ENCODE measurements at regions not wholly inside any gene's neighbourhood (a gene's known extent, or its start where the extent isn't known, plus 50 kb on each side); places are given as distances from the start of the nearest gene placed in this dataset.
"Not testable (repeated sequence)": the region's sequence is repeated elsewhere in the genome, so short reads cannot be mapped to it uniquely, and the experiment has no call there.

GRCh38 chr6:121594053-121594452, 158.6 kb downstream of the GJA1 start:
- no peaks in the 10 kb centered on the region for H3K27me3 ChIP-seq (ENCODE audit: insufficient read depth, low read length)
- H2AFZ ChIP-seq (ENCODE audit: low read length, unreplicated experiment): no peak overlapping the region
- H3K36me3 ChIP-seq (ENCODE audit: insufficient read depth, low read length): no peaks in the 10 kb centered on the region; the same call in 1 of the 2 replicates
- no peak overlapping the region for H3K27ac ChIP-seq (ENCODE audit: low read depth, low read length)
- H3K79me2 ChIP-seq (ENCODE audit: control insufficient read depth, insufficient read depth, low read length, unreplicated experiment): no peaks in the 10 kb centered on the region
- H3K4me1 ChIP-seq (ENCODE audit: control insufficient read depth, insufficient read depth, low read length, unreplicated experiment): peaks cover 9% of the 10 kb centered on the region
- no peak overlapping the region for H3K4me3 ChIP-seq (ENCODE audit: low read depth, low read length)

GRCh38 chr6:121595646-121596045, 160.2 kb downstream of the GJA1 start:
- H3K4me3 ChIP-seq (ENCODE audit: low read depth, low read length): no peak overlapping the region
- no peaks in the 10 kb centered on the region for H3K79me2 ChIP-seq (ENCODE audit: control insufficient read depth, insufficient read depth, low read length, unreplicated experiment)
- H3K27ac ChIP-seq (ENCODE audit: low read depth, low read length): no peak overlapping the region
- no peaks in the 10 kb centered on the region for H3K27me3 ChIP-seq (ENCODE audit: insufficient read depth, low read length)
- no peak overlapping the region for H2AFZ ChIP-seq (ENCODE audit: low read length, unreplicated experiment)
- H3K4me1 ChIP-seq (ENCODE audit: control insufficient read depth, insufficient read depth, low read length, unreplicated experiment): peaks cover 5% of the 10 kb centered on the region
- H3K36me3 ChIP-seq (ENCODE audit: insufficient read depth, low read length): no peaks in the 10 kb centered on the region; the same call in 1 of the 2 replicates

- H3K79me2 ChIP-seq (ENCODE audit: control insufficient read depth, insufficient read depth, low read length, unreplicated experiment): no peaks in the 10 kb centered on the region
- no peaks in the 10 kb centered on the region for H3K27me3 ChIP-seq (ENCODE audit: insufficient read depth, low read length)
- H3K27ac ChIP-seq (ENCODE audit: low read depth, low read length): no peak overlapping the region
- H3K4me1 ChIP-seq (ENCODE audit: control insufficient read depth, insufficient read depth, low read length, unreplicated experiment): peaks cover 3% of the 10 kb centered on the region
- H2AFZ ChIP-seq (ENCODE audit: low read length, unreplicated experiment): no peak overlapping the region
- no peaks in the 10 kb centered on the region; the same call in 1 of the 2 replicates for H3K36me3 ChIP-seq (ENCODE audit: insufficient read depth, low read length)
- H3K4me3 ChIP-seq (ENCODE audit: low read depth, low read length): no peak overlapping the region
Measured at GRCh38 chr6:121596441-121596840, 161.0 kb downstream of the GJA1 start.

- H3K36me3 ChIP-seq (ENCODE audit: insufficient read depth, low read length): no peaks in the 10 kb centered on the region; the same call in 1 of the 2 replicates
- no peaks in the 10 kb centered on the region for H3K27me3 ChIP-seq (ENCODE audit: insufficient read depth, low read length)
- H3K27ac ChIP-seq (ENCODE audit: low read depth, low read length): peak overlapping the region; percentile 54
- no peak overlapping the region for H3K4me3 ChIP-seq (ENCODE audit: low read depth, low read length)
- no peaks in the 10 kb centered on the region for H3K79me2 ChIP-seq (ENCODE audit: control insufficient read depth, insufficient read depth, low read length, unreplicated experiment)
- peak overlapping the region; percentile 99 for H2AFZ ChIP-seq (ENCODE audit: low read length, unreplicated experiment)
- peaks cover 3% of the 10 kb centered on the region for H3K4me1 ChIP-seq (ENCODE audit: control insufficient read depth, insufficient read depth, low read length, unreplicated experiment)
Measured at GRCh38 chr6:121597654-121598053, 162.2 kb downstream of the GJA1 start.

- H3K4me3 ChIP-seq (ENCODE audit: low read depth, low read length); H3K27ac ChIP-seq (ENCODE audit: low read depth, low read length); H3K4me1 ChIP-seq (ENCODE audit: control insufficient read depth, insufficient read depth, low read length, unreplicated experiment); H3K79me2 ChIP-seq (ENCODE audit: control insufficient read depth, insufficient read depth, low read length, unreplicated experiment); H3K36me3 ChIP-seq (ENCODE audit: insufficient read depth, low read length); H2AFZ ChIP-seq (ENCODE audit: low read length, unreplicated experiment); H3K27me3 ChIP-seq (ENCODE audit: insufficient read depth, low read length): not testable (repeated sequence)
Measured at GRCh38 chr6:121599331-121599730, 163.9 kb downstream of the GJA1 start.

GRCh38 chr6:121600389-121601168, 165.1 kb downstream of the GJA1 start:
- Histone ChIP-seq H3K27me3 (ENCODE audit: insufficient read depth, low read length) (no peaks in the 10 kb centered on the region), H3K36me3 (ENCODE audit: insufficient read depth, low read length) (no peaks in the 10 kb centered on the region; the same call in 1 of the 2 replicates), H3K4me1 (ENCODE audit: control insufficient read depth, insufficient read depth, low read length, unreplicated experiment) (peaks cover 3% of the 10 kb centered on the region), H3K4me3 (ENCODE audit: low read depth, low read length) (no peak overlapping the region), H3K27ac (ENCODE audit: low read depth, low read length) (no peak overlapping the region), H2AFZ (ENCODE audit: low read length, unreplicated experiment) (no peak overlapping the region), H3K79me2 (ENCODE audit: control insufficient read depth, insufficient read depth, low read length, unreplicated experiment) (no peaks in the 10 kb centered on the region)

GRCh38 chr6:121603486-121603885, 168.0 kb downstream of the GJA1 start:
- no peaks in the 10 kb centered on the region for H3K4me1 ChIP-seq (ENCODE audit: control insufficient read depth, insufficient read depth, low read length, unreplicated experiment)
- H3K4me3 ChIP-seq (ENCODE audit: low read depth, low read length): no peak overlapping the region
- H3K27me3 ChIP-seq (ENCODE audit: insufficient read depth, low read length): no peaks in the 10 kb centered on the region
- H2AFZ ChIP-seq (ENCODE audit: low read length, unreplicated experiment): no peak overlapping the region
- no peaks in the 10 kb centered on the region for H3K79me2 ChIP-seq (ENCODE audit: control insufficient read depth, insufficient read depth, low read length, unreplicated experiment)
- no peak overlapping the region for H3K27ac ChIP-seq (ENCODE audit: low read depth, low read length)
- H3K36me3 ChIP-seq (ENCODE audit: insufficient read depth, low read length): no peaks in the 10 kb centered on the region

GRCh38 chr6:121607721-121608120, 172.3 kb downstream of the GJA1 start:
- Histone ChIP-seq H3K27me3 (ENCODE audit: insufficient read depth, low read length) (no peaks in the 10 kb centered on the region), H3K36me3 (ENCODE audit: insufficient read depth, low read length) (no peaks in the 10 kb centered on the region), H2AFZ (ENCODE audit: low read length, unreplicated experiment) (no peak overlapping the region), H3K4me3 (ENCODE audit: low read depth, low read length) (no peak overlapping the region), H3K79me2 (ENCODE audit: control insufficient read depth, insufficient read depth, low read length, unreplicated experiment) (no peaks in the 10 kb centered on the region), H3K4me1 (ENCODE audit: control insufficient read depth, insufficient read depth, low read length, unreplicated experiment) (no peaks in the 10 kb centered on the region), H3K27ac (ENCODE audit: low read depth, low read length) (no peak overlapping the region)

- no peaks in the 10 kb centered on the region for H3K79me2 ChIP-seq (ENCODE audit: control insufficient read depth, insufficient read depth, low read length, unreplicated experiment)
- H3K4me3 ChIP-seq (ENCODE audit: low read depth, low read length): no peak overlapping the region
- no peak overlapping the region for H3K27ac ChIP-seq (ENCODE audit: low read depth, low read length)
- no peaks in the 10 kb centered on the region for H3K36me3 ChIP-seq (ENCODE audit: insufficient read depth, low read length)
- H3K4me1 ChIP-seq (ENCODE audit: control insufficient read depth, insufficient read depth, low read length, unreplicated experiment): no peaks in the 10 kb centered on the region
- H3K27me3 ChIP-seq (ENCODE audit: insufficient read depth, low read length): no peaks in the 10 kb centered on the region
- H2AFZ ChIP-seq (ENCODE audit: low read length, unreplicated experiment): peak overlapping the region; percentile 45
Measured at GRCh38 chr6:121608270-121608669, 172.8 kb downstream of the GJA1 start.

GRCh38 chr6:121609281-121609680, 173.8 kb downstream of the GJA1 start:
- Histone ChIP-seq H2AFZ (ENCODE audit: low read length, unreplicated experiment) (no peak overlapping the region), H3K27ac (ENCODE audit: low read depth, low read length) (no peak overlapping the region), H3K27me3 (ENCODE audit: insufficient read depth, low read length) (no peaks in the 10 kb centered on the region), H3K79me2 (ENCODE audit: control insufficient read depth, insufficient read depth, low read length, unreplicated experiment) (no peaks in the 10 kb centered on the region), H3K36me3 (ENCODE audit: insufficient read depth, low read length) (no peaks in the 10 kb centered on the region), H3K4me1 (ENCODE audit: control insufficient read depth, insufficient read depth, low read length, unreplicated experiment) (no peaks in the 10 kb centered on the region), H3K4me3 (ENCODE audit: low read depth, low read length) (no peak overlapping the region)

- H3K36me3 ChIP-seq (ENCODE audit: insufficient read depth, low read length): no peaks in the 10 kb centered on the region
Measured at GRCh38 chr6:121612927-121613326, 177.5 kb downstream of the GJA1 start.

More at GRCh38 chr6:121612927-121613326, 177.5 kb downstream of the GJA1 start:
- H3K27me3 ChIP-seq (ENCODE audit: insufficient read depth, low read length): no peaks in the 10 kb centered on the region
- no peaks in the 10 kb centered on the region for H3K79me2 ChIP-seq (ENCODE audit: control insufficient read depth, insufficient read depth, low read length, unreplicated experiment)
- no peak overlapping the region for H3K4me3 ChIP-seq (ENCODE audit: low read depth, low read length)
- no peak overlapping the region for H2AFZ ChIP-seq (ENCODE audit: low read length, unreplicated experiment)
- H3K27ac ChIP-seq (ENCODE audit: low read depth, low read length): no peak overlapping the region
- no peaks in the 10 kb centered on the region for H3K4me1 ChIP-seq (ENCODE audit: control insufficient read depth, insufficient read depth, low read length, unreplicated experiment)
